HG03575 (cell line): ENCODE measurements at regions not wholly inside any gene's neighbourhood (a gene's known extent, or its start where the extent isn't known, plus 50 kb on each side); places are given as distances from the start of the nearest gene placed in this dataset.

Source experiments
- ATAC-seq: cut with Tn5 transposase; IDR thresholded peaks from one replicate; pipeline ENCODE4 v1.9.1; 2021; ENCODE audit not compliant: unreplicated experiment, insufficient number of reproducible peaks, low FRiP score; ENCODE audit errors: extremely low read depth

DNA sequence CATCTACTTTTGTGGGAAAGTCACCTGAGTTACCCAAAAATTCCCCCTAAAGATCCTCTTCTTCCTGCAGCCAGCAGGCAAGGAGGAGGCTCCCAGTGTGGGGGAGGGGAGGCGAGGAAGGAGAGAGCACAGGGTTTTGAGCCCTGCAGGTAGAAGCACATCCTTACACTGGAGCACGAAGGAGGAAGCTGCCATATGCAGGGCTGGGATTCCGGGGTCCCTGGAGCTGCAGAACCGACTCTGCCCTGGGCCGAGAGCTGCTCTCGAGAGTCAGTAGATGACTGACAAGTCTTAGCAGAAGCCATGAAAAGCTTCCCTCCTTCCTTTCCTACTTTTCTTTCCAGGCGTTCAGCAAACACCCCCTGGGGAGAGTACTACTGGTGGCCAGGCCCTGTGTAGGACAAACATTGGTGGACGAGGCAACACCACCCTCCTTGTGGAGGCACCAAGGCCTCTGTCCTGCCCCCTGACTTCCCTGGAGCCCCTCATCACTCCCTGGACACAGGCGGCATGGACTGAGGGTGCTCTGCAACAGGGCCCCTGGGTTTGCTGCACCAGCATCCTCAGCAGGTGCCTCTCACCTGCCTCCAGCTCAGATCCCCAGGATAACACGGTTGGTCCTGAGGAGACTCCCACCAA, 211.7 kb upstream of the CST7 start:
- ATAC-seq: no peak

DNA sequence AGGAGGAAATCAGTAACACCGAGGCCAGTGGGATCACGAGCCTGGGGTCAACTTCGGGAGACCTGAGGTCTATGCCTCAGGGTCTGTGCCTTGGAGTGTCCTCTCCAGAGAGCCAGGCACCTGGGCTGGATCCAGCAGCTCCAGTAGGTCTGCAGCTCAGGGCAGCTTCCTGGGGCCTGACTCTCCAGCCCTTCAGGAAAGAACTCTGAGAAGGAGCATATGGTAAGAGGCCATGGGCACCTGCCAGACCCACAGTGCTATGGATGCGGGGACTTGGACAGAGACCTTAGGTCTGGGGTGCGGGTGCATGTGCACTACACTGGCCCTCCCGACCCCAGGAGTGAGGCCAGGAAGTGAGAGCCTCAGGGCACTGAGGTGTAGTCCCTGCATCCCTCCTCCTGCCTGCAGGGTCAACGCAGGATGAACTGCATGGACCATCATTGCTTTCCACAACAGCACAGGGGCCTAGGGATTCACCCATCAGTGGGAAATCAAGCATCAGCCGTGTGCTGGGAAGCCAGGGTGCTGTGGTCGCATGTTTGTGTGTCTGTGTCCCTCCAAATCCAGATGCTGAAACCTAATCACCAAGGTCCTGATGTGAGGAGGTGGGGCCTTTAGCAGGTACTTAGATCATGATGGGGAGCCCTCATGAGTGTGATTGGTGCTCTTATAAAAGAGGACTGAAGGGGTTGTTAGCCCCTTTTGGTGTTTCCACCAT, 210.9 kb upstream of the CST7 start:
- ATAC-seq: no peak

DNA sequence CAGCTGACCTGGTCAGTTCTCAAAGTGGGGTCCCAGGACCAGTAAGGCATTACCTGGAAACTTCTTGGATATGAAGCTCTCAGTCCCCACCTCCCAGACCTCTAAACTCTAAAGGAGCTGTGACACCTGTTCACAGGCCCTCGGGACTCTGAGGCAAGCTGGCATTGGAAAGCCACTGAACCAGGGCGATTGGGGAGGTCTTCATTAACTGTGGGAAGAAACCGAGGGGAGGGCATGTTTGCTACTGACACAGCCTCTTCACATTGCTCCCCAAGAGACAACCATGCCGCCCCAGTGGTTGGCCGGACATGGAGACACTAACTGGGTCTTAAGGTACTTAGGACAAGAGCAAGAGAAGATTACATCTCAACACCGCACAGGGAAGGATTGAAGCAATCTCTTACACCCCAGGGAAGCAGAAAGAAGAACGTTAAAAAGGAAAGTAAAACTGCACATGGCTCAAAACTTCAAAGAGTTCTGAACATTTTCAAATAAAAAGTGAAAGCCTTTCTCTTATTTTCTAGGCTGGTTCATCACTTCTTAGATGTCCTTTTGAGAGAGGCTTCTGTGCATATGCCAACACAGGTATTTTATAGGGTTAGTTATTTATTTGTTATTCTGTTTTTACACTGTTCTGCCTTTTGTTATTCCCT, 210.0 kb upstream of the CST7 start:
- no peak for ATAC-seq

DNA sequence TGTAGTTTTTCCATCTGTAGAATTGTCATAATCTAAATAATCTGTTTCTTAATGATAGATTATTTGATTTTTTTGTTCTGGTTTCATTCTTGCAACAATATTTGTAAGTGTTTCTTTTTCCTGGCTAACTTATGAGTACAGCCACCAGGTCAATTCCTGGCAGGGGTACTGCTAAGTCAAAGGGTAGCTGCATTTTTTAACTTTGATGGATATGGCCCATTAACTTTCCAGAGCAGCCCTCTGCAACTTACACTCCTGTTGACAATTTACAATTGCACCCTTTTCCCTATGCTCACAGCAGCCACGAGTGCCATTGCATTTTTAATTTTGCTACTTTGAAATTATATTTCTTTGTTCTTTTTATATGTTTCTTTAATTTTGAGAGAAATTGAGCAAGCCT, 209.3 kb upstream of the CST7 start:
- ATAC-seq: no peak

DNA sequence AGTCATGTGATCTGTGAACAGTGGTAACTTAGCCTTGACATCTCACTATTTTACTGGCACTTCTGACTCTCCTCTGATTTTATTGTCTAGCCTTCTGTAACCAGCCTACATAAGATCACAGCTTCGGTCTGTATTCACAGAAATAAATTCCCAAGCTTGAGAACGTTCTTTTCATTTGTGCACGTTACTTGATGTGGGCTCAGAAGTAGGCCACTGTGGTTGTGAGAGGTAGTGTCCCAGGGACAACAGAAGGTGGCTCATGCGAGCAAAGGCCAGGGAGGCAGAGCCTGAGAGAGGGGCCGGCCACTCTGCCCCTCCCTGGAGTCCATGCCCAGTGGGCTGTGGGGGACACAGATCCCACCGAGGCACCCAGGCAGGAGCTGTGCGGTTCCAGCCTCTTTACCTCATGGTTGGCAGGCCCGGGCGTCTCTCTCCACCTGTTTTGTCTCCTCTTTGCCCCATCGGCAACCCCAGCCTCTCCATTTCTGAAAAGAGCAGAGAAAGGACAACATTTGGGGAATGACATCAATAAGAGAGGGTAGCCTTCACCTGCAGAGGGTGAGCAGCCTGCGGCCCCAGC, 207.5 kb upstream of the CST7 start:
- no peak for ATAC-seq

DNA sequence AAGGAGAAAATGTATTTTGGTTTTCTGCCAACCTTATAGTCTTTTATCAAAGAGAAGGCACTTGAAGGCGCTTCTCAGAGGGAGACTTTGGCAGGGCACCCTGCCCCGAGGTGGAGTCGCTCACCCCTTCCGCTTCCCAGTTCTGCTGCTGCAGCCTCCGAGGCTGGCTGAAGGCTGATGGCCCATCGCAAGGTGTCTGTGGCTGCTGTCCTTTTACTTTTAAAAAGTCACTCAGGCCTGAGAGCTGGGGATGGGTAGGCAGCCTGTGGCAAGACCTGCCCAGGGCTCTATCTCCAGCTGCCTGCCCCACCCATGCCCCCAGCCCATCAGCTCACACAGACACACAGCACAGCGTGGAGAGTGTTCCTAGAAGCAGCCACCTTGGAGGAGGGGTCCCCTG, 206.6 kb upstream of the CST7 start:
- ATAC-seq: no peak

- ATAC-seq: no peak
These were observed 206.1 kb upstream of the CST7 start for GRCh38 chr20:24742989-24743388.

DNA sequence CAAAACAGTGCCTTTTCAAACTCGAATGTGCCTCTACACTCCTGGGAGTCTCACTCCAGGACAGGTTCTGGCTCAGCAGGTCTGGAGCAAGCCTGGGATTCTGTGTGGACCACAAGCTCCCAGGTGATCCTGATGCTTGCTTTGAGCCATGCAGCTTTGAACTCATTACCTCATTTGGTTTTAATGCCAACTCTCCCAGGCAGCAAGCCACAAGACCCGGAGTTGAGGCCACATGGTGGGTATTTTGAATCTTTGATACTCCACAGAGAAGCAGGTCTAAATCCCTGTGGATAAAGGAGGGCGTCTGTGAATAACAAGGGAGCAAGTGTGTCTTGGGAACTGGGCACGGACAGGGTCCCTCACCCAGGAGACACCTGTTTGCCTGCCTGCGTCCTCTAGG, 205.4 kb upstream of the CST7 start:
- ATAC-seq: no peak

DNA sequence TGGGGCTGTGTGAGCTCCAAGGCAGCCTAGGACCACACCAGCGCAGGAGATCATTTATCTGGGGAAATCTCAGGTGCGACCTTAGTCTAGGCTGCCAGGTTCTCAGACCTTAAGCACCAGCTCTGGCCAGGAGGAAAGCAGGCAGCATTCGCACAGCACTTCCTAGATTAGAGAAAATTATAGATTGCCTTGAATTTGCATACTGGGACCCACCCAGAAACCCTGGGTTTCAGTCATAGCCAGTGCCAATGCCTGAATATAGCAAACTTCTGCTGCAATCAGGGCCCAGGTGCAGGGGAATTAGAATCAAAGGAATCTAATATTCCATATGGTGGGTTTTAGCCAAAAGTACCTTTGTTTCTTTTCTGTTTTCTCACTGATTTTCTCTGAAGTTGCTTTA, 204.3 kb upstream of the CST7 start:
- no peak for ATAC-seq

DNA sequence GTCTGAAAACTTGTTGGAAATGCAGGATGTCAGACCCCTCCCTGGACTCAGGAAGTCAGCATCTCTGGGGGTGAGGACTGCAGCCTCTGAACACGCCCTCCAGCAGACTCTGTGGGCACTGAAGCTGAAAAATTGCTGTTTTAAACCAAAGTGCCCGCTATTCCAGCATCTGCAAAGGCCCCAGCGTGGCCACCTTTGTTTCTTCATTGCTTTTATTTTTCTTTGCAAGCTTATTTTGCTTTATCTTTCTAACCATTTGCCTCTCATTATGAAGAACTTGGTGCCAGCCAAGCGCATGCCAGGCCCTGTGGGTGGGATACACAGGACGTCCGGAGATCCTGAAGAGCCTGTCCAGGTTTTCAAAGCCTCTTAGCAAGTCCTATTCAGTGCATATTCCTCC, 203.9 kb upstream of the CST7 start:
- ATAC-seq: no peak

GRCh38 chr20:24745617-24746350, 203.3 kb upstream of the CST7 start:
- ATAC-seq: no peak

DNA sequence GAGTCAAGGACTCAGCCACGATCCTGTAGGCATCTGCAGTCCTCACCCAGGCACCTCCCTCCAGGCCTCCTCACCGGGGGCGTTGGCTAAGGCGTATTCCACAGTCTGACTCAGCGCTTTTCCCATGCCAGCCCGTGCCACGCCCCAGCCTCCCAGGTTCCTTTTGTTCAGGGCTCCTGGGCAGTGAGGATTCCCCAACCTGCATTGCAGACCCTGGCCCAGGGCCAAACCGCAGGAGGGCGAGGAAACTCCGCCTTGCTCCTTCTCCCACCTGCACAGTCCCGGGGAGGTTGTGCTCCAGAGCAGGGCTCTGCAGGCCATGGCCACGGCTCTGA, 202.8 kb upstream of the CST7 start:
- no peak for ATAC-seq

DNA sequence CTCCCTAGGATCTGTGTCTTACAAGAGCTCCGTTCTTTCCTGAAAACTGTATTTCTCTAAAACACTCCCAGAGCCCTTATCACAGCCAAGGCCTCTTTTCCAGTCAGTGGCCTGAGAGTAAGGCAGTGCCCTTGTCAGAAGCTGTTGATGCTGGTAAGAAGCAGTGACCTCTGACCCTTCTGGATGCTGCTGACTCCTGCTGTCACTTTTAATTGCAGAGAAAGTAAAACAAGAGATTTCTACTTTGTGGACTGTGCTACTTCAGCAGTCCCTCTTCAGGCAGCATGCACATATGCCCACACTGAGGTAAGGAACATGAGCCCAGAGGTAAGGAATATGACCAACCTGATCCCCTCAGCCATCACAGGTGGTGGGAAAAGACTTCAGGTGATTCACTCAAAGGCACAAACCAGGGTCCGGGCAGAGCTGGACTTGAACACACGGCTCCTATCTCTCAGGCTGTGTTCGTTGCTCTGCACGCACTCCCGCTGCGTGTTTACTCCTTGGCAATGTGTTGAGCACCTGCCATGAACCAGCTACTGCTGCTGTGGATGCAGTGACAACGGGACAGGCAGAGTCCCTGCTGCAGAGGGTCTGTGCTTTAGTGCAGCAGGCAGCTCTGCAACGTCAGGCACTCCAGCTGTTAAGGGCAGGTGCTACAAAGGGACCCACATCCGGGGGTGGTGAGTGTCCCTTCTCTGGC, 201.9 kb upstream of the CST7 start:
- no peak for ATAC-seq

GRCh38 chr20:24747881-24748595, 201.0 kb upstream of the CST7 start:
- no peak for ATAC-seq

- no peak for ATAC-seq
These were observed 197.5 kb upstream of the CST7 start for GRCh38 chr20:24751551-24751950.

DNA sequence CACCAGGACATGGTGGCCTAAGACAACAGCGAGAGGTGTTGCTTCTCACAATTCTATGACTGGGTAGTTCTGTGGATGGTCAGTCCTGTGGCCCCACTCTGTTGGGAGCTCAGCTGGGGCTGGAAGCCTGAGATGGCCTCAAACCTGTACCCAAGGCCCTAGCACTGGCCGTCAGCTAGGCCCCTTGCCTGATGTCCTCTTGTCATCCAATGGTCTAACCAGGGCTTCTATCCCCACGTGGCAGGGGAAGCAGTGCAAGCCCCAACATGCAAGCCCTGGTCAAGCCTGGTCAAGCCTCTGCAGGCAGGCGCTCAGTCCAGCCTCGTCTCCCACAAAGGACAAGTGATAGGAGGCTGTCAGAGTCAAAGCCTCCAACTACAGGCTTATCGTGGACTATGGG, 196.5 kb upstream of the CST7 start:
- no peak for ATAC-seq

DNA sequence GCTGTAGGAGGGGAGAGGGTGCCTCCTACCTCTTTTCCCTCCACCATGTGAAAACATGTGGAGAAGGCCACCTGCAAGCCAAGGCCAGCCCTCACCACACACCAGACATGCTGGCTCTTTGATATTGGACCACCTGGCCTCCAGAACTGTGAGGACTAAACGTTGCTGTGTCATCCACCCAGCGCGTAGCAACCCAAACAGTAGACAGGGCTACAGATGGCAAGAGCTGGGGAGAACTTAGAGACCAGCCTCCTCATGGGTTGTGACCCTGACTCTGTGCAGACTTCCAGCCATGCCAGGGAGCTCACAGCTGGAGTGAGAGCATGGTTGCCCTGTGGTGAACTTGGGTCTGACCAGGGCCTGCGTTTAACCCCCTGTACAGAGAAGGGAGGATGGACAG, 195.9 kb upstream of the CST7 start:
- ATAC-seq: no peak

DNA sequence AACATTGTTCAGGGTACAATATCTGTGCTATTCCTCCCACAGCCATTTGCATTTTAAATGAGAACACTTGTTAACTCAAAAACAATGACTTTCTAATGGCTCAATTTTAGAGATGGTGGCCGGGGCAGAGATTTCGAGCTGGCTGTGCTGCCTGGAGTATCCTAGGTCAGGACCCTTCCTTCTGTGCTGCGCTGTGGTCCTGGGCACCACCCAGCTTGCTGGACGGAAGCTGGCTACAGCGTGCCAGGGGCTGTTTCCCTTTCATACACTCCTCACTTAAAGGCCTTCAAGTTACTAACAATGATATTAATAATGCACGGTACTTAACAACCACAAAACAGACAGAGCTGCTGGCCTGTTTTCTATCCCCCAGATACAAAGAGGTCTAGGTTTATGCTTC, 194.4 kb upstream of the CST7 start:
- ATAC-seq: no peak
